IMR-90 (cell line): ENCODE measurements at regions not wholly inside any gene's neighbourhood (a gene's known extent, or its start where the extent isn't known, plus 50 kb on each side); places are given as distances from the start of the nearest gene placed in this dataset.
"Not testable (repeated sequence)": the region's sequence is repeated elsewhere in the genome, so short reads cannot be mapped to it uniquely, and the experiment has no call there.

Experiments
- ATAC-seq: fragments of 200-7000 bp; cut with Tn5 transposase; 2 replicates; pipeline ENCODE4 v1.9.1; 2020; ENCODE audit warnings: low read depth, mild to moderate bottlenecking, moderate library complexity
- BruUV-seq: library from RNA; stranded (reverse); fragments of 400-500 nt; replicated peaks from 2 replicates; lab custom pipeline; 2021; lab: Mats Ljungman, UMichigan
- CTCF ChIA-PET: fragments of 300-600 bp; formaldehyde crosslinking; extraction: SDS; loops from one replicate; lab custom pipeline; 2021; ENCODE audit warnings: antibody characterized with exemption; lab: Yijun Ruan, JAX
- POLR2A ChIA-PET: fragments of 300-600 bp; sonication (Branson Sonifier 250); formaldehyde crosslinking; loops from one replicate; lab custom pipeline; 2022; ENCODE audit warnings: antibody characterized with exemption; ENCODE audit not compliant: unreplicated experiment; lab: Charles Lee
- DNase-seq: peaks from one replicate; pipeline ENCODE4 v3.0.0; 2013
- H2AFZ ChIP-seq: replicated peaks from 2 replicates; pipeline ENCODE3; 2013; ENCODE audit warnings: low read length, mild to moderate bottlenecking; ENCODE audit not compliant: poor library complexity
- H2AK5ac ChIP-seq: 2 replicates; pipeline ENCODE4 v1.6.1; 2013; ENCODE audit warnings: low read depth, low read length, inconsistent platforms
- H2AK9ac ChIP-seq: replicated peaks from 2 replicates; pipeline ENCODE3; 2013; ENCODE audit warnings: mild to moderate bottlenecking, low read depth, low read length, moderate library complexity; ENCODE audit not compliant: poor library complexity
- H2BK120ac ChIP-seq: 2 replicates; pipeline ENCODE4 v1.6.1; 2013; ENCODE audit warnings: low read depth, low read length, inconsistent platforms
- H2BK15ac ChIP-seq: 3 replicates; pipeline ENCODE4 v1.6.1; 2013; ENCODE audit warnings: low read depth, low read length, inconsistent platforms
- H2BK20ac ChIP-seq: 2 replicates; pipeline ENCODE4 v1.6.1; 2013; ENCODE audit warnings: low read depth, mild to moderate bottlenecking, inconsistent platforms, low read length, moderate library complexity
- H2BK5ac ChIP-seq: 2 replicates; pipeline ENCODE4 v1.6.1; 2013; ENCODE audit warnings: mild to moderate bottlenecking, low read depth, low read length, inconsistent platforms; ENCODE audit not compliant: poor library complexity, severe bottlenecking
- H3K14ac ChIP-seq: replicated peaks from 2 replicates; pipeline ENCODE4 v1.6.1; 2013; ENCODE audit warnings: low read depth, low read length, inconsistent platforms
- H3K18ac ChIP-seq: 2 replicates; pipeline ENCODE4 v1.6.1; 2013; ENCODE audit warnings: low read depth, low read length, control low read depth
- H3K23ac ChIP-seq: 2 replicates; pipeline ENCODE4 v1.6.1; 2013; ENCODE audit warnings: low read depth, low read length, inconsistent platforms
- H3K27ac ChIP-seq: 2 replicates; pipeline ENCODE4 v1.5.1; 2013; ENCODE audit warnings: mild to moderate bottlenecking, control low read depth, low read length; ENCODE audit not compliant: insufficient read depth
- H3K27me3 ChIP-seq: 2 replicates; pipeline ENCODE4 v1.6.1; 2013; ENCODE audit warnings: low read length; ENCODE audit not compliant: control insufficient read depth, insufficient read depth
- H3K36me3 ChIP-seq: 2 replicates; pipeline ENCODE4 v1.6.1; 2013; ENCODE audit warnings: low read length, mixed read lengths; ENCODE audit not compliant: control insufficient read depth, insufficient read depth
- H3K4ac ChIP-seq: 2 replicates; pipeline ENCODE4 v1.6.1; 2013; ENCODE audit warnings: low read depth, low read length, inconsistent platforms
- H3K4me1 ChIP-seq: 2 replicates; pipeline ENCODE4 v1.6.1; 2013; ENCODE audit warnings: low read length, mixed read lengths; ENCODE audit not compliant: control insufficient read depth, insufficient read depth
- H3K4me2 ChIP-seq: 2 replicates; pipeline ENCODE4 v1.6.1; 2013; ENCODE audit warnings: low read depth, mild to moderate bottlenecking, control low read depth, low read length, moderate library complexity
- H3K4me3 ChIP-seq: 2 replicates; pipeline ENCODE4 v1.5.1; 2013; ENCODE audit warnings: low read depth, mild to moderate bottlenecking, control low read depth, low read length, moderate library complexity; ENCODE audit not compliant: insufficient read depth
- H3K56ac ChIP-seq: 2 replicates; pipeline ENCODE4 v1.6.1; 2013; ENCODE audit warnings: low read length, inconsistent platforms; ENCODE audit not compliant: insufficient read depth; ENCODE audit errors: extremely low read depth
- H3K79me1 ChIP-seq, 2 experiments: 2 replicates each; pipeline ENCODE4 v1.6.1; 2013; ENCODE audit warnings: low read length in 2 of 2, inconsistent platforms in 1 of 2, low read depth in 1 of 2
- H3K9ac ChIP-seq: 2 replicates; pipeline ENCODE4 v1.6.1; 2013; ENCODE audit warnings: low read depth, low read length, control low read depth
- H3K9me1 ChIP-seq: 2 replicates; pipeline ENCODE4 v1.6.1; 2013; ENCODE audit warnings: low read length, inconsistent platforms; ENCODE audit not compliant: insufficient read depth
- H3K9me3 ChIP-seq: 2 replicates; pipeline ENCODE4 v1.6.1; 2013; ENCODE audit warnings: low read length; ENCODE audit not compliant: control insufficient read depth, insufficient read depth
- H4K20me1 ChIP-seq: 2 replicates; pipeline ENCODE4 v1.6.1; 2013; ENCODE audit warnings: low read length, inconsistent platforms; ENCODE audit not compliant: insufficient read depth
- H4K5ac ChIP-seq: 2 replicates; pipeline ENCODE4 v1.6.1; 2013; ENCODE audit warnings: mild to moderate bottlenecking, low read depth, low read length, control low read depth
- H4K8ac ChIP-seq, 2 experiments: 2 replicates each; pipeline ENCODE4 v1.6.1; 2013; ENCODE audit warnings: low read depth in 2 of 2, low read length in 2 of 2, control low read depth in 1 of 2, inconsistent platforms in 1 of 2
- H4K91ac ChIP-seq: 2 replicates; pipeline ENCODE4 v1.6.1; 2013; ENCODE audit warnings: low read depth, low read length, inconsistent platforms; ENCODE audit not compliant: insufficient read depth
- WGBS, 2 experiments: methylation state at CpG; one replicate each; pipeline versions ENCODE4 v1.1.5 to v1.1.7; 2013; ENCODE audit warnings: missing lambda C conversion rate in 2 of 2; ENCODE audit not compliant: insufficient read length in 1 of 2; ENCODE audit errors: extremely low coverage in 2 of 2; 5-methylcytosine and 5-hydroxymethylcytosine counted together
- dilution Hi-C: fragments of 300-500 bp; cut with HindIII; formaldehyde crosslinking; loops from one replicate; pipeline ENCODE4 v1.14.3; 2018; ENCODE audit warnings: low sequenced_read_pairs; ENCODE audit not compliant: unreplicated experiment
- in situ Hi-C: fragments of 300-500 bp; cut with MboI; formaldehyde crosslinking; loops from 3 replicates; pipeline ENCODE4 v1.14.3; 2019; ENCODE audit warnings: low sequenced_read_pairs, inconsistent platforms, mixed read lengths
- intact Hi-C: fragments of 100-400 bp; cut with micrococcal nuclease; formaldehyde crosslinking; loops from 2 replicates; pipeline ENCODE4 v1.10.0; 2022

DNA sequence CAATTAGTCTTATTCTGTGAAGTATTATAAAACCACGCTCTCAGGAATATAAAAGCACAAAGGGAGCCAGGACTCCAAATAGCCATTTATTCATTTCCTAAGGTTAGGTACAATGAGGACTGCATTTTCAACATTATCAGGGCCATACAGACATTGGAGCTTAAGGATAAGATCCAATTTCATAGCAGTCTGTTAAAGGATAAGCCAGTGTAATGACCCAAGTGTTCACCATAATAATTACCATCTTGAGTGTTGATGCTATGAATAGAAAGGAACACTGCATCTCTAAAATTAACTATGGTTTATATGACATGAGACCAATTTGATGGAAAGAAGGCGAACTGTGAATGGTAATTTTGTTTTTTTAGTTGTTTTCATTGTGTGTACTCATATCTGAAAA is 403.1 kb downstream of the KCNJ18 start:
- in situ Hi-C loops, H4K20me1 ChIP-seq, H3K4ac ChIP-seq, H3K9ac ChIP-seq, H2BK20ac ChIP-seq, H3K14ac ChIP-seq, H3K56ac ChIP-seq, H3K23ac ChIP-seq, H3K4me2 ChIP-seq, H3K9me3 ChIP-seq, H2AFZ ChIP-seq, ATAC-seq, H3K18ac ChIP-seq, H2BK120ac ChIP-seq, dilution Hi-C loops, H4K8ac ChIP-seq, H3K9me1 ChIP-seq, H3K27me3 ChIP-seq, H3K4me3 ChIP-seq, intact Hi-C loops, H3K36me3 ChIP-seq, H3K27ac ChIP-seq, H3K79me1 ChIP-seq, H2AK5ac ChIP-seq, H2BK15ac ChIP-seq, BruUV-seq, H2AK9ac ChIP-seq, H4K91ac ChIP-seq, CTCF ChIA-PET, H3K4me1 ChIP-seq, DNase-seq, H2BK5ac ChIP-seq, POLR2A ChIA-PET, H4K5ac ChIP-seq: not testable (repeated sequence)
- WGBS, 2 experiments, result no CpG with 5 or more reads among the region's 2 CpGs

- DNase-seq, H3K36me3 ChIP-seq, H2BK15ac ChIP-seq, H3K9ac ChIP-seq, H3K23ac ChIP-seq, dilution Hi-C loops, H2BK120ac ChIP-seq, H2BK5ac ChIP-seq, H3K79me1 ChIP-seq, H4K20me1 ChIP-seq, BruUV-seq, H4K5ac ChIP-seq, H2AK5ac ChIP-seq, POLR2A ChIA-PET, intact Hi-C loops, H3K4me3 ChIP-seq, H3K4me2 ChIP-seq, H3K4me1 ChIP-seq, H3K56ac ChIP-seq, H3K14ac ChIP-seq, H2BK20ac ChIP-seq, H2AFZ ChIP-seq, H3K27ac ChIP-seq, CTCF ChIA-PET, H3K4ac ChIP-seq, H3K18ac ChIP-seq, in situ Hi-C loops, ATAC-seq, H4K91ac ChIP-seq, H3K9me1 ChIP-seq, H4K8ac ChIP-seq, H3K9me3 ChIP-seq, H2AK9ac ChIP-seq, H3K27me3 ChIP-seq: not testable (repeated sequence)
Observed at GRCh38 chr17:22099633-22100032, 407.3 kb downstream of the KCNJ18 start.
